Natural killer cell (primary cell): ENCODE measurements at regions not wholly inside any gene's neighbourhood (a gene's known extent, or its start where the extent isn't known, plus 50 kb on each side); places are given as distances from the start of the nearest gene placed in this dataset.
A peak's percentile ranks its signal among the peaks of the same experiment; 100 is the strongest.

Experiments
- ATAC-seq, 3 donors: fragments of 150-1000 bp in 2 of 3; fragments of 200-7000 bp in 1 of 3; cut with Tn5 transposase; 1 replicate in 1 of 3; 2 replicates in 2 of 3; pipeline ENCODE4 v1.10.0; 2021; ENCODE audit warnings: mild to moderate bottlenecking in 2 of 3, moderate library complexity in 2 of 3
- DNase-seq, 2 donors: peaks; one replicate each; pipeline versions ENCODE4 v3.0.0 to v3.0.0-alpha.2; 2013 to 2021; ENCODE audit warnings: mixed read lengths in 1 of 2
- H3K27ac ChIP-seq: one replicate; pipeline ENCODE4 v1.5.1; 2013; ENCODE audit warnings: mild to moderate bottlenecking, low read length
- H3K27me3 ChIP-seq: one replicate; pipeline ENCODE4 v1.6.1; 2013; ENCODE audit warnings: low read length; ENCODE audit not compliant: control insufficient read depth, insufficient read depth
- H3K36me3 ChIP-seq: one replicate; pipeline ENCODE4 v1.6.1; 2013; ENCODE audit warnings: low read length; ENCODE audit not compliant: control insufficient read depth, insufficient read depth
- H3K4me1 ChIP-seq: one replicate; pipeline ENCODE4 v1.6.1; 2013; ENCODE audit warnings: low read length; ENCODE audit not compliant: control insufficient read depth, insufficient read depth
- H3K4me3 ChIP-seq: one replicate; pipeline ENCODE4 v1.5.1; 2013; ENCODE audit warnings: low read length
- H3K9me3 ChIP-seq: one replicate; pipeline ENCODE4 v1.6.1; 2013; ENCODE audit warnings: low read length; ENCODE audit not compliant: control insufficient read depth, insufficient read depth
- H3K27ac Mint-ChIP-seq, 2 donors: one replicate each; pipeline ENCODE4 v1.8.0; 2022; ENCODE audit warnings: mild to moderate bottlenecking in 2 of 2, mixed read lengths in 2 of 2, moderate library complexity in 1 of 2
- H3K27me3 Mint-ChIP-seq, 2 donors: one replicate each; pipeline ENCODE4 v1.8.0; 2022; ENCODE audit warnings: low read depth in 2 of 2, mixed read lengths in 2 of 2
- H3K36me3 Mint-ChIP-seq: one replicate; pipeline ENCODE4 v1.8.0; 2022; ENCODE audit warnings: mixed read lengths
- H3K4me1 Mint-ChIP-seq, 2 donors: one replicate each; pipeline ENCODE4 v1.8.0; 2022; ENCODE audit warnings: mixed read lengths in 2 of 2
- H3K4me3 Mint-ChIP-seq: one replicate; pipeline ENCODE4 v1.8.0; 2022; ENCODE audit warnings: mild to moderate bottlenecking, moderate library complexity, mixed read lengths
- H3K9me3 Mint-ChIP-seq, 2 donors: one replicate each; pipeline ENCODE4 v1.8.0; 2022; ENCODE audit warnings: mixed read lengths in 2 of 2
- CTCF ChIP-seq: fragments of 200-600 bp; IDR thresholded peaks from one replicate; pipeline ENCODE4 v1.8.0; 2022; ENCODE audit warnings: antibody characterized with exemption
- WGBS: methylation state at CpG from one replicate; pipeline ENCODE4 v1.1.7; 2013; ENCODE audit warnings: missing lambda C conversion rate; ENCODE audit not compliant: insufficient coverage; 5-methylcytosine and 5-hydroxymethylcytosine counted together
- intact Hi-C: fragments of 100-400 bp; cut with micrococcal nuclease; formaldehyde crosslinking; loops from one replicate; pipeline ENCODE4 v1.14.2; 2022

- Mint-ChIP-seq H3K4me1 (no peaks in the 10 kb centered on the region), H3K4me3 (no peak overlapping the region), H3K27me3 (no peaks in the 10 kb centered on the region), H3K36me3 (no peaks in the 10 kb centered on the region), H3K9me3 (no peaks in the 10 kb centered on the region), H3K27ac (no peak overlapping the region)
- no peak for DNase-seq
- Histone ChIP-seq H3K4me3 (no peak overlapping the region), H3K4me1 (no peaks in the 10 kb centered on the region), H3K27ac (no peak overlapping the region), H3K9me3 (no peaks in the 10 kb centered on the region), H3K36me3 (no peaks in the 10 kb centered on the region), H3K27me3 (no peaks in the 10 kb centered on the region)
- no peak for ATAC-seq
- TF ChIP-seq CTCF = no peak
- intact Hi-C loops = no loop called here
Observed at GRCh38 chr5:101950019-101950418, 346.1 kb downstream of the SLCO4C1 start.

GRCh38 chr5:101948615-101949014 lies 347.5 kb downstream of the SLCO4C1 start:
- Mint-ChIP-seq H3K36me3 (no peaks in the 10 kb centered on the region), H3K4me3 (no peak overlapping the region), H3K4me1 (peaks cover 0 to 5% of the 10 kb centered on the region in 2 donors), H3K27ac (no peak overlapping the region), H3K9me3 (no peaks in the 10 kb centered on the region), H3K27me3 (no peaks in the 10 kb centered on the region)
- Histone ChIP-seq H3K9me3 (no peaks in the 10 kb centered on the region), H3K4me1 (no peaks in the 10 kb centered on the region), H3K27me3 (no peaks in the 10 kb centered on the region), H3K4me3 (no peak overlapping the region), H3K36me3 (no peaks in the 10 kb centered on the region), H3K27ac (no peak overlapping the region)
- ATAC-seq (no peak), DNase-seq (no peak)
- intact Hi-C loops = no loop called here
- WGBS = 57% methylated on average over 1 of the region's 1 CpG
- TF ChIP-seq CTCF = no peak

- no peak overlapping the region for H3K4me3 ChIP-seq
- 75% methylated on average over 1 of the region's 1 CpG for WGBS
- H3K27me3 ChIP-seq = no peaks in the 10 kb centered on the region
- no peak for ATAC-seq
- DNase-seq = no peak
- no peaks in the 10 kb centered on the region for H3K4me1 ChIP-seq
- Mint-ChIP-seq H3K27me3 (no peaks in the 10 kb centered on the region), H3K36me3 (no peaks in the 10 kb centered on the region), H3K4me3 (no peak overlapping the region), H3K9me3 (no peaks in the 10 kb centered on the region), H3K27ac (no peak overlapping the region), H3K4me1 (peaks cover 0 to 5% of the 10 kb centered on the region in 2 donors)
- intact Hi-C loops = no loop called here
- H3K36me3 ChIP-seq = no peaks in the 10 kb centered on the region
- H3K9me3 ChIP-seq = no peaks in the 10 kb centered on the region
- no peak overlapping the region for H3K27ac ChIP-seq
- no peak for TF ChIP-seq CTCF
Observed at GRCh38 chr5:101943784-101944183, 352.3 kb downstream of the SLCO4C1 start.

- H3K9me3 Mint-ChIP-seq = no peaks in the 10 kb centered on the region
- intact Hi-C loops = loop anchor here (1.0 kb wide), 1 partner anchor 281 kb away; no protein-coding TSS in a partner anchor
- peak in 1 of 3 donors; percentile 62 for ATAC-seq
Observed at GRCh38 chr5:101942321-101942882, 353.7 kb downstream of the SLCO4C1 start.

More at GRCh38 chr5:101942321-101942882, 353.7 kb downstream of the SLCO4C1 start:
- H3K4me1 ChIP-seq = no peaks in the 10 kb centered on the region
- H3K27ac ChIP-seq = no peak overlapping the region
- Mint-ChIP-seq H3K4me3 (no peak overlapping the region), H3K36me3 (no peaks in the 10 kb centered on the region), H3K4me1 (peaks cover 0 to 5% of the 10 kb centered on the region in 2 donors), H3K27me3 (no peaks in the 10 kb centered on the region), H3K27ac (no peak overlapping the region)
- no peak overlapping the region for H3K4me3 ChIP-seq
- peak; percentile 42 for TF ChIP-seq CTCF
- H3K36me3 ChIP-seq = no peaks in the 10 kb centered on the region
- peak in 1 of 2 donors; percentile 10 for DNase-seq
- H3K27me3 ChIP-seq = no peaks in the 10 kb centered on the region
- 58% methylated on average over 6 of the region's 8 CpGs for whole genome bisulfite sequencing
- no peaks in the 10 kb centered on the region for H3K9me3 ChIP-seq
